GM04504 (cell line): ENCODE measurements at regions not wholly inside any gene's neighbourhood (a gene's known extent, or its start where the extent isn't known, plus 50 kb on each side); places are given as distances from the start of the nearest gene placed in this dataset.
"Not testable (repeated sequence)": the region's sequence is repeated elsewhere in the genome, so short reads cannot be mapped to it uniquely, and the experiment has no call there.

ENCODE experiments used
- DNase-seq: peaks from one replicate; pipeline ENCODE4 v3.0.0-alpha.2; 2012; ENCODE audit warnings: low read depth

GRCh38 chr5:159644053-159644452 lies 272.2 kb upstream of the ADRA1B start:
- no peak for DNase-seq

GRCh38 chr5:159645179-159645846 lies 271.0 kb upstream of the ADRA1B start:
- no peak for DNase-seq

DNA sequence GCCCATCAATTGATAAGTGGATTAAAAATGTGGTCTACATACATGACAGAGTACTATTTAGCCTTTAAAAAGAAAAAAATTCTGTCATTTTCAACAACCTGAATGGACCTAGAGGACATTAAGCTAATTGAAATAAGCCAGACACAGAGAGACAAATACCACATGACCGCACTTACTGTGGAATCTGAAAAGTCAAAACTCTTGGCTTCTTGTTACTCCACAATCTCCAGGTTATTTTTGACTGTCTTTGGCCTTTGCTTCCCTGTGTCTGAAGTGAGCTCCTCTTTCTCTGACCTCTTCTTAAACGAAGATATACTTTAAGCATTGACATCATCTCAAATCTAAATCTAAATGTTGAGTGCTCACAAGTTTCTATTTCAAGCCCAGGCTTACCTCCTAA lies 265.5 kb upstream of the ADRA1B start:
- DNase-seq = no peak

DNA sequence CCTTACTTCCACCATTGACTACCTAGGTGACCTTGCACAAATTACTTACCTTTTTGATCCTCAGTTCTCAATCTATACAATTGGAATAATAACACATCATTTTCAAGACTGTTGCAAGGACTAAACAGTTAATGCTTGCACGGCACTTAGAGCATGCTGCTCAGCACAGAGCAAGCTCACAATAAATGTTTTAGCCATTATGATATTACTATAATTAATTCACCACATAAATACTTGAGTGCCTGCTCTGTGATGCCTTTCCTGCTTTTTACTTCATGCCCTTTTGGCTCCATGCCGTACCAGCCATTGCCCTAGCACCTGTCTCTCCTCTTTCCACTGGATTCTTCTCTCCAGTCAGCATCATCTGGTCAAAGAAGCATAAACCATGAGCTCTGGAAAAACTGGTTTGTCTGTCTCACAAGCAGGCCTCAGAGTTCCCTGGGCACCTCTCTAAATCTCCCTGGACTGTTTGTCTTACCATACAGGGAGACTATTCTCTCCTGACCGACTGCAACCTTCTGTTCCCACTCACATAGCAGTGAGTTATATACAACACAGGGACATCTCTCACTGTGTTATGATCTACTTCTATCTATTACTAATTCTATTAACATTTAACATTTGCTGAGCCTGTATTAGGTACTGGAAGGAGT lies 260.4 kb upstream of the ADRA1B start:
- DNase-seq = no peak

DNA sequence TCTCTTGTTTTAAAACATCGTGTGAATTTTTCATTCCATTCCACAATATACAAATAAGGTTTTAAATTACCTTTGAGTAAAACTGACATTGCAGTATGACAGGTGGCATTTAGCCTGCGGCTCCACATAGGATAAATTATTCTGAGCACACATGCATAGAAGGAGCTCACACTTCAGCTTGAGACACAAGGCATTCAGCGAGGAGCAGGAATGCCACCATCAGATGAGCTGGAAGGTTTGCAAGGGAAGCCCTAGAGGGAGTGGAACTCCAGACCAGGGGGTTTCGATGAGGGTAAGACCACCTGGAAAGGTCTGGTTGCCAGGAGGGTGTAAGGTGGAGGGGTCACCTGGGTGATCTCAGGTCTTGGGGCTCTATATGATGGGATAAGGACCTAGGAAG lies 259.0 kb upstream of the ADRA1B start:
- no peak for DNase-seq

DNA sequence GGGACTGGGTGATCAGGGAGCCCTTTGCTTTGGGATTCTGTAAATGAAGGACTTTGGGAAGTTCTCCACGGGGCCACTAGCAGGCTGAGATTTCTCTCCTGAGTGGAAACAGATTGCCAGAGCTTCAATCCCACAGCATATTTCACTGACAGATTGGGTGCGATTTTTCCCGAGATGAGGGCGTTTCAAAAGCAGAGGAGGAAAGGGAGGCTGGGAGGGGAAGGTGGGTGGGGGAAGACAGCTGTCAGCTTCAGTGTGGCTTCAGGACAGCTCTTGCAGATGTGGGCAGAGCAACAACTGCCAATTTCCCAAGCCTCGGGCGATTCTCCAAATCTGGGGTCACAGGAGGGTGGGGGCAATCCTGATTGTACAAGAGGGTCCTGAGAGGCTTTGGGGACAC lies 258.5 kb upstream of the ADRA1B start:
- no peak for DNase-seq

DNA sequence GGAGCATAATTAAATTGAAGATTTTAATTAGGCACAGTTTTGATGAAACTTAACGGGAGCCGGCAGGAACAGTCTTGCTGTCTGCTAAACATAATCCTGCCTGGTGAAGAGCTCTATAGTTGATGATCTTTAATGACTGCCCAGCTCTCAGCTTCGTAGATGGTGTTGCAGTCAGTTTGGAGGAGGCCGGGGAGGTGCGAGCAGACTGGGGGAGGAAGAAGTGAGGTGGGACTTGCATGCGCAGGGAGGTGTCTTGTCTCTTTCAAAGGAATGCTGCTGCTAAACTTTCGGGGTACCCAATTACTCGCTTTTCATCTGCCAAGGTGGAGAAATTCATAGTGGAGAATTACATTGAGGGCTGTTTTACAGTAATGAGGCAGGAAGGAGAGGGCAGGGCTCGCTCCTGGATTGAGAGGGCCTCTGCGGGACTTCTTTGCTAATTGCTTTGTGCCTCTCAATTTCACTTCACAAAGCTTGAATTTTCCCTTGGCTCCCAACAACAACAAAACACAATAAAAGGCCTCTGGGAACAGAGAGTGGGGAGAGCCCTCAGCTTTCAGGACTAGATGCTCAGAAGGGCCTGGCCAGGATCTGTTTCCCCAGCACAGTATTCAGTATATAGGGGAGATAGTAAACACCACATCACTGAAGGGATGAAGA lies 257.9 kb upstream of the ADRA1B start:
- no peak for DNase-seq

DNA sequence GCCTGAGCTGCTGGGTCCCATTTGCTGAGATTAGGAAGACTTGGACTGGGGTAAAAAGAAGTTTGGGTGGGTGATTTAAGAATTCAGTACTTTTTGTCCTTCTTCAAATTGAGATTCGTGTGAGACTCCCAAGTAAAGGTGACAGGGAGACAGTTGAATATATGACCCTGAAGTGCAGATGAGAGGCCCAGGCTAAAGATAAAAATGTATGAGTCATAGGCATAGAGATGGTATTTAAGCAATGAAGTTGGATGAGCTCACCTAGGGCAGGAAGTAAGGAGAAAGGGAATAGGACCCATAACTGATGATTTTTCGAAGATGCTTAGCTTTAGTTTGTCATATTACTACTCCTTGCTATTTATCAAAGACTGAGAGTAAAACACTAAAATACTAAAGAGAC lies 255.9 kb upstream of the ADRA1B start:
- DNase-seq = no peak

- DNase-seq = no peak
These were observed 252.3 kb upstream of the ADRA1B start for GRCh38 chr5:159663986-159664385.

- no peak for DNase-seq
These were observed 249.0 kb upstream of the ADRA1B start for GRCh38 chr5:159667286-159667685.

GRCh38 chr5:159668556-159668955 lies 247.7 kb upstream of the ADRA1B start:
- DNase-seq = no peak

- no peak for DNase-seq
These were observed 246.7 kb upstream of the ADRA1B start for GRCh38 chr5:159669559-159669958.

- DNase-seq = no peak
These were observed 244.4 kb upstream of the ADRA1B start for GRCh38 chr5:159671886-159672285.

DNA sequence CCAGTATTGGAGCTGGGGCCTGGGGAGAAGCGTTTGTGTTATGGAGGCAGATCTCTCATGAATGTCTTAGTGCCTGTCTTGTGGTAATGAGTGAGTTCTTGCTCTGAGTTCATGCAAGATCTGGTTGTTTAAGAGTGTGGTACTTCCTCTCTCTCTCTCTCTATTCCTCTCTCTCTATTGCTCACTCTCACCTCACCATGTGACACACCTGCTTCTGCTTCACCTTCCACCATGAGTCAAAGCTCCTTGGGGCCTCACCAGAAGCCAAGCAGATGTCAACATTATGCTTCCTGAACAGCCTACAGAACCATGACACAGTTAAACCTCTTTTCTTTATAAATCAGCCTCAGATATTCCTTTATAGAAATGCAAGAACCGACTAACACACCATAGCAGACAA lies 242.7 kb upstream of the ADRA1B start:
- no peak for DNase-seq

GRCh38 chr5:159678657-159679392 lies 237.5 kb upstream of the ADRA1B start:
- DNase-seq = no peak

GRCh38 chr5:159680095-159680494 lies 236.2 kb upstream of the ADRA1B start:
- no peak for DNase-seq

- no peak for DNase-seq
These were observed 234.6 kb upstream of the ADRA1B start for GRCh38 chr5:159681661-159682060.

DNA sequence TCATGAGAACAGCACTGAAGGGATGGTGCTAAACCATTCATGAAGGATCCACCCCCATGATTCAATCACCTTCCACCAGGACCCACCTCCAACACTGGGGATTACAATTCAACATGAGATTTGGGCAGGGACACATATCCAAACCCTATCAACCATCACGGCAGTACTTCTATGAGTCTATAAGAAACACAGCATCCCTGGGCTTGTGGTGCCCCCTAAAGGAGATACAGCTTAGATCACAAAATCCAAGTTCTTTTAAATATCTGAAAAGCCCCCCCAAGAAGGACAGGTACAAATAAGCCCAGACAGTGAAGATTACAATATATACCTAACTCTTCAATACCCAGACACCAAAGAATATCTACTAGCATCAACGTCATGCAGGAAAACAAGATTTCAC lies 233.7 kb upstream of the ADRA1B start:
- DNase-seq = no peak

DNA sequence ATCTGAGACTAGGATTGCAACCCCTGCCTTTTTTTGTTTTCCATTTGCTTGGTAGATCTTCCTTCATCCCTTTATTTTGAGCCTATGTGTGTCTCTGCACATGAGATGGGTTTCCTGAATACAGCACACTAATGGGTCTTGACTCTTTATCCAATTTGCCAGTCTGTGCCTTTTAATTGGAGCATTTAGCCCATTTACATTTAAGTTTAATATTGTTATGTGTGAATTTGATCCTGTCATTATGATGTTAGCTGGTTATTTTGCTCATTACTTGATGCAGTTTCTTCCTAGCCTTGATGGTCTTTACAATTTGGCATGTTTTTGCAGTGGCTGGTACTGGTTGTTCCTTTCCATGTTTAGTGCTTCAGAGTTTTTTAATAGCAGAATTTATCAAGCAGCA lies 228.4 kb upstream of the ADRA1B start:
- DNase-seq = not testable (repeated sequence)

- DNase-seq = no peak
These were observed 220.5 kb upstream of the ADRA1B start for GRCh38 chr5:159695741-159696294.

GRCh38 chr5:159697530-159697929 lies 218.8 kb upstream of the ADRA1B start:
- DNase-seq = no peak

DNA sequence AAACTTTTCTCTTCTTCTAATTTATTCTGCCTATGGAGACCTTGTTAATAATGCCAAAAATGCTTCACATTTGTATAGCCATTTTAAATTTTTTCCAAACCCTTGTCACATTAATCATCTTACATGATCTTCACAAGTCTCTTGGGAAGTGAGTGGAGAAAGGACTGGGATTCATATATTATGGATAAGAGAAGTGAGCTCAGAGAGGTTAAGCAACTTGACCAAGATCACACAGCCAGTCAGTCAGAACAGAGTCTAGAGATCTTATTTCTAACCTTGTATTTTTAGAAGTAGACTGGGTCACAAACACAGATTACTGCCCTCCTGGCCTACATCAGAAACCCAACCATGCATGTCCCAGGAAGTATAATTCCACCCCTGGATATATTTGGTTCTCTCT lies 218.0 kb upstream of the ADRA1B start:
- no peak for DNase-seq

DNA sequence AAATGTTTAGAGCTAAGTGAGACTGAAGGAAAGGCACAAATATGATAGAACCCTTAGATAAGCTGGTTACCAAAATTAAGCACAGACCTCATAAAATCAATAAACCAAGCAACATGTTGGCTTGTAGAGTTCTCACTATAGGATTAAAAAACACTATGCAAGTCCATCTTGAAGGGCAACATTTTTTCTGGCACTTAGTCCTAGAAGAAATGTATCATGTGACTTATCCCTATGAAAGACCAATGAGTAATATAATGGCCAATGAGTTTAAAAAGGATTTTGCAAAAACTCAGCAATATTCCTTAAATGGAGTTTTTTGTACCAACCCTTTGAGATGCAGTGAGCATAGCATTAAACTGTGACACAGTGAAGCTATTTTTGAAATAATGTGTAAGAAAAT lies 216.3 kb upstream of the ADRA1B start:
- DNase-seq = no peak
